ENCODE measurements at regions not wholly inside any gene's neighbourhood (a gene's known extent, or its start where the extent isn't known, plus 50 kb on each side); places are given as distances from the start of the nearest gene placed in this dataset.
"Not testable (repeated sequence)": the region's sequence is repeated elsewhere in the genome, so short reads cannot be mapped to it uniquely, and the experiment has no call there.

GRCh38 chr2:183868707-183869106 is 729.6 kb upstream of the ZNF804A start:
- peak; percentile 58 for DNase-seq (ENCODE audit: low read depth)
- TF ChIP-seq CTCF (IDR thresholded peaks at IDR 0.05; ENCODE audit: control insufficient read depth, extremely low read depth, insufficient read depth), result no peak

GRCh38 chr2:183872131-183872530 is 726.2 kb upstream of the ZNF804A start:
- no peak for TF ChIP-seq CTCF (IDR thresholded peaks at IDR 0.05; ENCODE audit: control insufficient read depth, extremely low read depth, insufficient read depth)
- no peak overlapping the region for H3K4me3 ChIP-seq (ENCODE audit: low read depth, low read length)
- DNase-seq (ENCODE audit: low read depth), result peak; percentile 56

More at GRCh38 chr2:183868707-183869106, 729.6 kb upstream of the ZNF804A start:
- H3K4me3 ChIP-seq (ENCODE audit: low read depth, low read length), result no peak overlapping the region

GRCh38 chr2:183881978-183882377 is 716.4 kb upstream of the ZNF804A start:
- no peak for TF ChIP-seq CTCF (IDR thresholded peaks at IDR 0.05; ENCODE audit: control insufficient read depth, extremely low read depth, insufficient read depth)
- no peak for DNase-seq (ENCODE audit: low read depth)
- no peak overlapping the region for H3K4me3 ChIP-seq (ENCODE audit: low read depth, low read length)

- TF ChIP-seq CTCF (IDR thresholded peaks at IDR 0.05; ENCODE audit: control insufficient read depth, extremely low read depth, insufficient read depth), result no peak
- DNase-seq (ENCODE audit: low read depth), result no peak
- H3K4me3 ChIP-seq (ENCODE audit: low read depth, low read length), result no peak overlapping the region
Measured at GRCh38 chr2:183892315-183892941, 705.9 kb upstream of the ZNF804A start.

GRCh38 chr2:183898641-183899040 is 699.7 kb upstream of the ZNF804A start:
- H3K4me3 ChIP-seq (ENCODE audit: low read depth, low read length), result no peak overlapping the region
- TF ChIP-seq CTCF (IDR thresholded peaks at IDR 0.05; ENCODE audit: control insufficient read depth, extremely low read depth, insufficient read depth), result no peak
- DNase-seq (ENCODE audit: low read depth), result no peak

GRCh38 chr2:183901931-183902330 is 696.4 kb upstream of the ZNF804A start:
- TF ChIP-seq CTCF (IDR thresholded peaks at IDR 0.05; ENCODE audit: control insufficient read depth, extremely low read depth, insufficient read depth), result no peak
- no peak overlapping the region for H3K4me3 ChIP-seq (ENCODE audit: low read depth, low read length)
- DNase-seq (ENCODE audit: low read depth), result no peak

GRCh38 chr2:183903026-183903425 is 695.3 kb upstream of the ZNF804A start:
- H3K4me3 ChIP-seq (ENCODE audit: low read depth, low read length), result no peak overlapping the region
- no peak for DNase-seq (ENCODE audit: low read depth)
- no peak for TF ChIP-seq CTCF (IDR thresholded peaks at IDR 0.05; ENCODE audit: control insufficient read depth, extremely low read depth, insufficient read depth)

GRCh38 chr2:183916041-183916440 is 682.3 kb upstream of the ZNF804A start:
- not testable (repeated sequence) for H3K4me3 ChIP-seq (ENCODE audit: low read depth, low read length); DNase-seq (ENCODE audit: low read depth)

All from LNCaP clone FGC (cell line).